ENCODE measurements at regions not wholly inside any gene's neighbourhood (a gene's known extent, or its start where the extent isn't known, plus 50 kb on each side); places are given as distances from the start of the nearest gene placed in this dataset.

GRCh38 chr12:131478468-131478867, 232.4 kb upstream of the SFSWAP start:
- Histone ChIP-seq H3K79me2 (no peaks in the 10 kb centered on the region), H3K27me3 (no peaks in the 10 kb centered on the region), H2AFZ (no peak overlapping the region), H3K4me1 (ENCODE audit: insufficient read depth) (no peaks in the 10 kb centered on the region), H3K9me3 (ENCODE audit: low read depth) (no peaks in the 10 kb centered on the region), H3K36me3 (replicated peaks; ENCODE audit: insufficient read depth, low read depth) (no peaks in the 10 kb centered on the region), H3K9me2 (replicated peaks; ENCODE audit: insufficient read depth) (no peaks in the 10 kb centered on the region), H3K27ac (no peak overlapping the region), H3K4me3 (no peak overlapping the region), H4K20me1 (ENCODE audit: insufficient read depth, poor library complexity, severe bottlenecking) (no peaks in the 10 kb centered on the region), H3K4me2 (no peak overlapping the region)
- WGBS (ENCODE audit: low lambda C conversion rate, missing lambda C conversion rate), result 69% methylated on average over 3 of the region's 3 CpGs
- TF ChIP-seq EZH2 (IDR thresholded peaks at IDR 0.05; ENCODE audit: borderline replicate concordance), result no peak
- TF ChIP-seq EZH2phosphoT487 (IDR thresholded peaks at IDR 0.05; ENCODE audit: low read depth, severe bottlenecking, unreplicated experiment), result no peak
- no peak for TF ChIP-seq CTCF (IDR thresholded peaks at IDR 0.05; ENCODE audit: poor library complexity)
- no peak for DNase-seq (ENCODE audit: low spot score)

GRCh38 chr12:131482199-131482598, 228.7 kb upstream of the SFSWAP start:
- no peaks in the 10 kb centered on the region for H3K36me3 ChIP-seq (replicated peaks; ENCODE audit: insufficient read depth, low read depth)
- H3K4me3 ChIP-seq, result no peak overlapping the region
- TF ChIP-seq EZH2 (IDR thresholded peaks at IDR 0.05; ENCODE audit: borderline replicate concordance), result no peak
- TF ChIP-seq EZH2phosphoT487 (IDR thresholded peaks at IDR 0.05; ENCODE audit: low read depth, severe bottlenecking, unreplicated experiment), result no peak
- no peak for TF ChIP-seq CTCF (IDR thresholded peaks at IDR 0.05; ENCODE audit: poor library complexity)
- no peak overlapping the region for H3K4me2 ChIP-seq
- H3K79me2 ChIP-seq, result no peaks in the 10 kb centered on the region
- H3K27me3 ChIP-seq, result no peaks in the 10 kb centered on the region
- H3K27ac ChIP-seq, result no peak overlapping the region
- 74% methylated on average over 6 of the region's 6 CpGs for WGBS (ENCODE audit: low lambda C conversion rate, missing lambda C conversion rate)
- H3K9me2 ChIP-seq (replicated peaks; ENCODE audit: insufficient read depth), result no peaks in the 10 kb centered on the region
- no peak overlapping the region for H2AFZ ChIP-seq
- no peaks in the 10 kb centered on the region for H4K20me1 ChIP-seq (ENCODE audit: insufficient read depth, poor library complexity, severe bottlenecking)
- DNase-seq (ENCODE audit: low spot score), result no peak
- no peaks in the 10 kb centered on the region for H3K4me1 ChIP-seq (ENCODE audit: insufficient read depth)
- no peaks in the 10 kb centered on the region for H3K9me3 ChIP-seq (ENCODE audit: low read depth)

- Histone ChIP-seq H3K4me1 (ENCODE audit: insufficient read depth) (no peaks in the 10 kb centered on the region), H3K36me3 (replicated peaks; ENCODE audit: insufficient read depth, low read depth) (no peaks in the 10 kb centered on the region), H3K27ac (no peak overlapping the region), H3K79me2 (no peaks in the 10 kb centered on the region), H3K9me2 (replicated peaks; ENCODE audit: insufficient read depth) (no peaks in the 10 kb centered on the region), H3K4me3 (no peak overlapping the region), H3K4me2 (no peak overlapping the region), H2AFZ (no peak overlapping the region), H3K27me3 (no peaks in the 10 kb centered on the region), H3K9me3 (ENCODE audit: low read depth) (no peaks in the 10 kb centered on the region), H4K20me1 (ENCODE audit: insufficient read depth, poor library complexity, severe bottlenecking) (no peaks in the 10 kb centered on the region)
- no peak for DNase-seq (ENCODE audit: low spot score)
- 87% methylated on average over 9 of the region's 9 CpGs for WGBS (ENCODE audit: low lambda C conversion rate, missing lambda C conversion rate)
- TF ChIP-seq EZH2phosphoT487 (IDR thresholded peaks at IDR 0.05; ENCODE audit: low read depth, severe bottlenecking, unreplicated experiment) (no peak), CTCF (IDR thresholded peaks at IDR 0.05; ENCODE audit: poor library complexity) (no peak), EZH2 (IDR thresholded peaks at IDR 0.05; ENCODE audit: borderline replicate concordance) (no peak)
Measured at GRCh38 chr12:131482686-131483085, 228.2 kb upstream of the SFSWAP start.
